ENCODE measurements at regions not wholly inside any gene's neighbourhood (a gene's known extent, or its start where the extent isn't known, plus 50 kb on each side); places are given as distances from the start of the nearest gene placed in this dataset.

DNA sequence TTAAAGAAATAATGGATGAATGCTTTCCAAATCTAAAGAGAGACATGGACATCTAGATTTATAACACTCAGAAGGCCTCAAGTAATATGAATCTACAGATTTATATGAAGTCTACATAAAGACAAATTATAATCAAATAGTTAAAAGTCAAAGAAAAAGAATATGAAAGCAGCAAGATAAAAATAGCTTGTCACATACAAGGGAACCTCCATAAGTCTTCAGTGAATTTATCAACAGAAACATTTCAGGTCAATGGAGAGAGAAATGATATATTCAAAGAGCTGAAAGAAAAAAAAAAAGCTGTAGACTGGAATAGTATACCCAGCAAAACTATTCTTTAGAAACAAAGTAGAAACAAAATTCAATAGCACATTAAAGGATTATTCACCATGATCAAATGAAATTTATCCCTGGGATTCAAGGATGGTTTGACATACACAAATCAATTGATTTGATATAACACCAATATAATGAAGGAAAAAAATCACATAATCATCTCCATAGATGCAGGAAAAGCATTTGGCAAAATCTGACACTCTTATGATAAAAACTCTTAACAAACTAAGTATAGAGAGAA lies 346.6 kb upstream of the PABPC4L start:
- TF ChIP-seq EZH2phosphoT487 (IDR thresholded peaks at IDR 0.05; ENCODE audit: insufficient read depth, low read depth) (no peak), EZH2 (IDR thresholded peaks at IDR 0.05; ENCODE audit: insufficient read depth, poor library complexity, severe bottlenecking) (no peak)

All from GM23248 (cell line).